Panc1 (cell line): ENCODE measurements at regions not wholly inside any gene's neighbourhood (a gene's known extent, or its start where the extent isn't known, plus 50 kb on each side); places are given as distances from the start of the nearest gene placed in this dataset.

ENCODE experiments used
- ATAC-seq: fragments of 200-7000 bp; cut with Tn5 transposase; 2 replicates; pipeline ENCODE4 v1.9.1; 2020; ENCODE audit warnings: mild to moderate bottlenecking, moderate library complexity
- BruUV-seq: library from RNA; stranded (reverse); fragments of 400-500 nt; replicated peaks from 2 replicates; lab custom pipeline; 2021; lab: Mats Ljungman, UMichigan
- CTCF ChIA-PET: fragments of 300-600 bp; sonication (Branson Sonifier 250); formaldehyde crosslinking; loops from one replicate; lab custom pipeline; 2022; ENCODE audit warnings: antibody characterized with exemption; lab: Charles Lee
- POLR2A ChIA-PET: fragments of 300-600 bp; sonication (Branson Sonifier 250); formaldehyde crosslinking; loops from one replicate; lab custom pipeline; 2022; ENCODE audit warnings: antibody characterized with exemption; lab: Charles Lee
- DNase-seq: peaks from one replicate; pipeline ENCODE4 v3.0.0-alpha.2; 2010; ENCODE audit warnings: low read depth, low spot score
- H3K27ac ChIP-seq: 2 replicates; pipeline ENCODE4 v1.5.1; 2011; ENCODE audit warnings: mild to moderate bottlenecking, low read length, inconsistent platforms
- H3K27me3 ChIP-seq: fragments of 200-500 bp; sonication (Bioruptor generic); 2 replicates; pipeline ENCODE4 v1.6.0; 2014; ENCODE audit warnings: low read length, inconsistent platforms; ENCODE audit not compliant: control insufficient read depth, insufficient read depth
- H3K36me3 ChIP-seq: fragments of 200-500 bp; sonication (Bioruptor generic); 2 replicates; pipeline ENCODE4 v1.5.1; 2014; ENCODE audit warnings: inconsistent platforms, mild to moderate bottlenecking, low read length, moderate library complexity; ENCODE audit not compliant: control insufficient read depth, insufficient read depth
- H3K4me1 ChIP-seq: 2 replicates; pipeline ENCODE4 v1.5.1; 2011; ENCODE audit warnings: inconsistent platforms, mild to moderate bottlenecking, low read length, moderate library complexity; ENCODE audit not compliant: control insufficient read depth, insufficient read depth
- H3K4me3 ChIP-seq, 2 experiments: 2 replicates each; pipeline ENCODE4 v1.5.1; 2011 to 2012; ENCODE audit warnings: low read depth in 2 of 2, low read length in 2 of 2, mild to moderate bottlenecking in 2 of 2, inconsistent platforms in 1 of 2, moderate library complexity in 1 of 2
- H3K9me3 ChIP-seq: fragments of 200-500 bp; sonication (Bioruptor generic); 2 replicates; pipeline ENCODE4 v1.5.1; 2014; ENCODE audit warnings: low read depth, mild to moderate bottlenecking, inconsistent platforms, low read length, moderate library complexity; ENCODE audit not compliant: control insufficient read depth, insufficient read depth
- CTCF ChIP-seq: fragments of 450-650 bp; IDR thresholded peaks from 2 replicates; pipeline ENCODE4 v1.5.1; 2017; ENCODE audit warnings: mild to moderate bottlenecking
- POLR2AphosphoS5 ChIP-seq: IDR thresholded peaks from 2 replicates; pipeline ENCODE4 v1.6.1; 2012; ENCODE audit warnings: mild to moderate bottlenecking, low read depth, low read length, moderate library complexity
- SIN3A ChIP-seq: IDR thresholded peaks from 2 replicates; pipeline ENCODE4 v1.6.1; 2012; ENCODE audit warnings: low read depth, mild to moderate bottlenecking, low read length, moderate library complexity, borderline replicate concordance; ENCODE audit not compliant: insufficient read depth
- TCF7L2 ChIP-seq: IDR thresholded peaks from 2 replicates; pipeline ENCODE4 v1.6.1; 2011; ENCODE audit warnings: mild to moderate bottlenecking, low read depth, low read length, inconsistent platforms
- in situ Hi-C: cut with HindIII; loops from 2 replicates; pipeline ENCODE4 v1.10.0; 2016; ENCODE audit warnings: low sequenced_read_pairs, low pct_unique_long_range_greater_than_20kb
- intact Hi-C: fragments of 100-400 bp; cut with micrococcal nuclease; formaldehyde crosslinking; loops from one replicate; pipeline ENCODE4 v1.10.0; 2022; ENCODE audit not compliant: unreplicated experiment
- TF ChIP-seq, protein P1 (sequence below), 2 experiments: IDR thresholded peaks; 2 replicates each; pipeline ENCODE4 v1.6.1; 2011 to 2012; ENCODE audit warnings: low read depth in 2 of 2, control low read depth in 1 of 2, low read length in 1 of 2, mild to moderate bottlenecking in 1 of 2, moderate library complexity in 1 of 2; ENCODE audit not compliant: insufficient read depth in 1 of 2

GRCh38 chr12:84276215-84276614 lies 636.4 kb downstream of the SLC6A15 start:
- in situ Hi-C loops, result no loop called here

GRCh38 chr12:84272324-84272723 lies 640.3 kb downstream of the SLC6A15 start:
- Histone ChIP-seq H3K36me3 (no peaks in the 10 kb centered on the region), H3K27me3 (no peaks in the 10 kb centered on the region), H3K4me1 (no peaks in the 10 kb centered on the region), H3K27ac (no peak overlapping the region), H3K4me3 (no peak overlapping the region), H3K9me3 (no peaks in the 10 kb centered on the region)
- TF ChIP-seq CTCF (no peak), TCF7L2 (no peak), SIN3A (no peak), POLR2AphosphoS5 (no peak)
- TF ChIP-seq, protein P1, sequence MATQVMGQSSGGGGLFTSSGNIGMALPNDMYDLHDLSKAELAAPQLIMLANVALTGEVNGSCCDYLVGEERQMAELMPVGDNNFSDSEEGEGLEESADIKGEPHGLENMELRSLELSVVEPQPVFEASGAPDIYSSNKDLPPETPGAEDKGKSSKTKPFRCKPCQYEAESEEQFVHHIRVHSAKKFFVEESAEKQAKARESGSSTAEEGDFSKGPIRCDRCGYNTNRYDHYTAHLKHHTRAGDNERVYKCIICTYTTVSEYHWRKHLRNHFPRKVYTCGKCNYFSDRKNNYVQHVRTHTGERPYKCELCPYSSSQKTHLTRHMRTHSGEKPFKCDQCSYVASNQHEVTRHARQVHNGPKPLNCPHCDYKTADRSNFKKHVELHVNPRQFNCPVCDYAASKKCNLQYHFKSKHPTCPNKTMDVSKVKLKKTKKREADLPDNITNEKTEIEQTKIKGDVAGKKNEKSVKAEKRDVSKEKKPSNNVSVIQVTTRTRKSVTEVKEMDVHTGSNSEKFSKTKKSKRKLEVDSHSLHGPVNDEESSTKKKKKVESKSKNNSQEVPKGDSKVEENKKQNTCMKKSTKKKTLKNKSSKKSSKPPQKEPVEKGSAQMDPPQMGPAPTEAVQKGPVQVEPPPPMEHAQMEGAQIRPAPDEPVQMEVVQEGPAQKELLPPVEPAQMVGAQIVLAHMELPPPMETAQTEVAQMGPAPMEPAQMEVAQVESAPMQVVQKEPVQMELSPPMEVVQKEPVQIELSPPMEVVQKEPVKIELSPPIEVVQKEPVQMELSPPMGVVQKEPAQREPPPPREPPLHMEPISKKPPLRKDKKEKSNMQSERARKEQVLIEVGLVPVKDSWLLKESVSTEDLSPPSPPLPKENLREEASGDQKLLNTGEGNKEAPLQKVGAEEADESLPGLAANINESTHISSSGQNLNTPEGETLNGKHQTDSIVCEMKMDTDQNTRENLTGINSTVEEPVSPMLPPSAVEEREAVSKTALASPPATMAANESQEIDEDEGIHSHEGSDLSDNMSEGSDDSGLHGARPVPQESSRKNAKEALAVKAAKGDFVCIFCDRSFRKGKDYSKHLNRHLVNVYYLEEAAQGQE (IDR thresholded peaks at IDR 0.05; ENCODE audit: insufficient read depth in 1 of 2, low read depth in 2 of 2, low read length in 1 of 2), result no peak
- ChIA-PET CTCF (no interaction called here), POLR2A (no interaction called here)
- no peak for DNase-seq
- ATAC-seq, result no peak
- BruUV-seq, result no TSS peak
- in situ Hi-C loops, result no loop called here
- intact Hi-C loops, result no loop called here

More at GRCh38 chr12:84276215-84276614, 636.4 kb downstream of the SLC6A15 start:
- H3K4me1 ChIP-seq, result no peaks in the 10 kb centered on the region
- DNase-seq (no peak), ATAC-seq (no peak)
- CTCF ChIA-PET, result no interaction called here
- no peak overlapping the region for H3K27ac ChIP-seq
- H3K27me3 ChIP-seq, result no peaks in the 10 kb centered on the region
- POLR2A ChIA-PET, result no interaction called here
- no peak for TF ChIP-seq CTCF
- no peak for TF ChIP-seq POLR2AphosphoS5
- no peak for TF ChIP-seq SIN3A
- TF ChIP-seq, protein P1 (IDR thresholded peaks at IDR 0.05; ENCODE audit: insufficient read depth in 1 of 2, low read depth in 2 of 2, low read length in 1 of 2), result no peak
- no peak for TF ChIP-seq TCF7L2
- intact Hi-C loops, result no loop called here
- no peaks in the 10 kb centered on the region for H3K9me3 ChIP-seq
- no peak overlapping the region for H3K4me3 ChIP-seq
- H3K36me3 ChIP-seq, result no peaks in the 10 kb centered on the region
- BruUV-seq, result no TSS peak
